ENCODE measurements at regions not wholly inside any gene's neighbourhood (a gene's known extent, or its start where the extent isn't known, plus 50 kb on each side); places are given as distances from the start of the nearest gene placed in this dataset.

GRCh38 chr6:3977875-3978711 is 100.8 kb downstream of the FAM217A start (continued):
- TF ChIP-seq, protein P1, sequence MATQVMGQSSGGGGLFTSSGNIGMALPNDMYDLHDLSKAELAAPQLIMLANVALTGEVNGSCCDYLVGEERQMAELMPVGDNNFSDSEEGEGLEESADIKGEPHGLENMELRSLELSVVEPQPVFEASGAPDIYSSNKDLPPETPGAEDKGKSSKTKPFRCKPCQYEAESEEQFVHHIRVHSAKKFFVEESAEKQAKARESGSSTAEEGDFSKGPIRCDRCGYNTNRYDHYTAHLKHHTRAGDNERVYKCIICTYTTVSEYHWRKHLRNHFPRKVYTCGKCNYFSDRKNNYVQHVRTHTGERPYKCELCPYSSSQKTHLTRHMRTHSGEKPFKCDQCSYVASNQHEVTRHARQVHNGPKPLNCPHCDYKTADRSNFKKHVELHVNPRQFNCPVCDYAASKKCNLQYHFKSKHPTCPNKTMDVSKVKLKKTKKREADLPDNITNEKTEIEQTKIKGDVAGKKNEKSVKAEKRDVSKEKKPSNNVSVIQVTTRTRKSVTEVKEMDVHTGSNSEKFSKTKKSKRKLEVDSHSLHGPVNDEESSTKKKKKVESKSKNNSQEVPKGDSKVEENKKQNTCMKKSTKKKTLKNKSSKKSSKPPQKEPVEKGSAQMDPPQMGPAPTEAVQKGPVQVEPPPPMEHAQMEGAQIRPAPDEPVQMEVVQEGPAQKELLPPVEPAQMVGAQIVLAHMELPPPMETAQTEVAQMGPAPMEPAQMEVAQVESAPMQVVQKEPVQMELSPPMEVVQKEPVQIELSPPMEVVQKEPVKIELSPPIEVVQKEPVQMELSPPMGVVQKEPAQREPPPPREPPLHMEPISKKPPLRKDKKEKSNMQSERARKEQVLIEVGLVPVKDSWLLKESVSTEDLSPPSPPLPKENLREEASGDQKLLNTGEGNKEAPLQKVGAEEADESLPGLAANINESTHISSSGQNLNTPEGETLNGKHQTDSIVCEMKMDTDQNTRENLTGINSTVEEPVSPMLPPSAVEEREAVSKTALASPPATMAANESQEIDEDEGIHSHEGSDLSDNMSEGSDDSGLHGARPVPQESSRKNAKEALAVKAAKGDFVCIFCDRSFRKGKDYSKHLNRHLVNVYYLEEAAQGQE (IDR thresholded peaks at IDR 0.05; ENCODE audit: borderline replicate concordance) = peak; percentile 64; the same call in 1 of the 2 replicates
- TF ChIP-seq, protein P1 (CRISPR knock-in tag; IDR thresholded peaks at IDR 0.05; ENCODE audit: low read depth) = no peak
- TF ChIP-seq SUPT5H (IDR thresholded peaks at IDR 0.05) = no peak
- no peak for TF ChIP-seq PTTG1 (tag; IDR thresholded peaks at IDR 0.05; ENCODE audit: low read depth)
- TF ChIP-seq HCFC1 (IDR thresholded peaks at IDR 0.05; ENCODE audit: low read depth, low read length) = no peak
- peak; percentile 45; the same call in 1 of the 2 replicates for TF ChIP-seq DEAF1 (CRISPR knock-in tag; IDR thresholded peaks at IDR 0.05)
- no peak for TF ChIP-seq ZNF445 (CRISPR knock-in tag; IDR thresholded peaks at IDR 0.05; ENCODE audit: low read depth)
- no peak for TF ChIP-seq ZNF277 (CRISPR knock-in tag; IDR thresholded peaks at IDR 0.05; ENCODE audit: borderline replicate concordance)
- TF ChIP-seq ZNF780A (CRISPR knock-in tag; IDR thresholded peaks at IDR 0.05) = no peak
- TF ChIP-seq EHMT2 (IDR thresholded peaks at IDR 0.05) = no peak
- no peak for TF ChIP-seq NFXL1 (CRISPR knock-in tag; IDR thresholded peaks at IDR 0.05)
- TF ChIP-seq FOXK1 (CRISPR knock-in tag; IDR thresholded peaks at IDR 0.05; ENCODE audit: borderline replicate concordance) = no peak
- no peak for TF ChIP-seq BRD9 (IDR thresholded peaks at IDR 0.05; ENCODE audit: low read depth, partially characterized antibody)
- peak; percentile 61 to 82 for TF ChIP-seq RAD21 (CRISPR knock-in tag; conservative IDR thresholded peaks at IDR 0.05 in 1 of 2, IDR thresholded peaks at IDR 0.05 in 1 of 2)
- no peak for TF ChIP-seq SOX6 (IDR thresholded peaks at IDR 0.05)
- TF ChIP-seq ZNF165 (CRISPR knock-in tag; IDR thresholded peaks at IDR 0.05; ENCODE audit: borderline replicate concordance) = no peak
- no peak for TF ChIP-seq HNRNPUL1 (IDR thresholded peaks at IDR 0.05; ENCODE audit: low read length)
- TF ChIP-seq CEBPB (tag; IDR thresholded peaks at IDR 0.05) = no peak
